Fibroblast of the conjunctiva (primary cell): ENCODE measurements at regions not wholly inside any gene's neighbourhood (a gene's known extent, or its start where the extent isn't known, plus 50 kb on each side); places are given as distances from the start of the nearest gene placed in this dataset.
"Not testable (repeated sequence)": the region's sequence is repeated elsewhere in the genome, so short reads cannot be mapped to it uniquely, and the experiment has no call there.

Experiments used
- DNase-seq: peaks from one replicate; pipeline ENCODE4 v3.0.0-alpha.2; 2010; ENCODE audit warnings: low read depth

GRCh38 chr21:30104241-30104640, 62.4 kb downstream of the CLDN17 start:
- no peak for DNase-seq

GRCh38 chr21:30102871-30103270, 63.7 kb downstream of the CLDN17 start:
- no peak for DNase-seq

GRCh38 chr21:30101967-30102366, 64.6 kb downstream of the CLDN17 start:
- DNase-seq, result no peak

GRCh38 chr21:30097791-30098190, 68.8 kb downstream of the CLDN17 start:
- DNase-seq, result no peak

- DNase-seq, result no peak
Measured at GRCh38 chr21:30083225-30083945, 83.2 kb downstream of the CLDN17 start.

- no peak for DNase-seq
Measured at GRCh38 chr21:30081506-30081905, 85.1 kb downstream of the CLDN17 start.

- DNase-seq, result peak; percentile 32
Measured at GRCh38 chr21:30072496-30072895, 94.1 kb downstream of the CLDN17 start.

GRCh38 chr21:30058928-30059327, 107.7 kb downstream of the CLDN17 start:
- no peak for DNase-seq

GRCh38 chr21:30057108-30057507, 109.5 kb downstream of the CLDN17 start:
- DNase-seq, result no peak

- DNase-seq, result no peak
Measured at GRCh38 chr21:30048570-30048969, 108.8 kb upstream of the GRIK1 start.

- peak; percentile 5 for DNase-seq
Measured at GRCh38 chr21:30044447-30045064, 104.8 kb upstream of the GRIK1 start.

- no peak for DNase-seq
Measured at GRCh38 chr21:30042443-30042842, 102.6 kb upstream of the GRIK1 start.

- no peak for DNase-seq
Measured at GRCh38 chr21:30033441-30033840, 93.6 kb upstream of the GRIK1 start.

GRCh38 chr21:30030416-30030815, 90.6 kb upstream of the GRIK1 start:
- no peak for DNase-seq

GRCh38 chr21:30028537-30028936, 88.7 kb upstream of the GRIK1 start:
- no peak for DNase-seq

- DNase-seq, result no peak
Measured at GRCh38 chr21:30027986-30028385, 88.2 kb upstream of the GRIK1 start.

GRCh38 chr21:30023056-30023455, 83.3 kb upstream of the GRIK1 start:
- DNase-seq, result not testable (repeated sequence)

GRCh38 chr21:30014886-30015285, 75.1 kb upstream of the GRIK1 start:
- DNase-seq, result no peak

GRCh38 chr21:29991624-29992023, 51.8 kb upstream of the GRIK1 start:
- DNase-seq, result no peak

- DNase-seq, result no peak
Measured at GRCh38 chr21:29989634-29990234, 49.9 kb upstream of the GRIK1 start.
